Calu3 (cell line): ENCODE measurements at regions not wholly inside any gene's neighbourhood (a gene's known extent, or its start where the extent isn't known, plus 50 kb on each side); places are given as distances from the start of the nearest gene placed in this dataset.

Experiments used
- BruUV-seq: library from RNA; stranded (reverse); fragments of 400-500 nt; replicated peaks from 2 replicates; lab custom pipeline; 2021; lab: Mats Ljungman, UMichigan
- CTCF ChIA-PET: fragments of 300-600 bp; sonication (Branson Sonifier 250); formaldehyde crosslinking; loops from one replicate; lab custom pipeline; 2022; ENCODE audit warnings: antibody characterized with exemption; lab: Charles Lee
- DNase-seq: peaks from one replicate; pipeline ENCODE4 v3.0.0; 2022
- H3K27ac Mint-ChIP-seq: one replicate; pipeline ENCODE4 v1.8.0; 2022; ENCODE audit warnings: mixed read lengths; ENCODE audit not compliant: unreplicated experiment
- H3K27me3 Mint-ChIP-seq: one replicate; pipeline ENCODE4 v1.8.0; 2022; ENCODE audit warnings: mixed read lengths; ENCODE audit not compliant: unreplicated experiment
- H3K36me3 Mint-ChIP-seq: one replicate; pipeline ENCODE4 v1.8.0; 2022; ENCODE audit warnings: mild to moderate bottlenecking, moderate library complexity, mixed read lengths; ENCODE audit not compliant: insufficient read depth, unreplicated experiment
- H3K4me1 Mint-ChIP-seq: one replicate; pipeline ENCODE4 v1.8.0; 2022; ENCODE audit warnings: mild to moderate bottlenecking, low read depth, mixed read lengths; ENCODE audit not compliant: unreplicated experiment
- H3K4me3 Mint-ChIP-seq: one replicate; pipeline ENCODE4 v1.8.0; 2022; ENCODE audit warnings: mild to moderate bottlenecking, low read depth, moderate library complexity, mixed read lengths; ENCODE audit not compliant: unreplicated experiment
- H3K9me3 Mint-ChIP-seq: one replicate; pipeline ENCODE4 v1.8.0; 2022; ENCODE audit warnings: low read depth, mixed read lengths; ENCODE audit not compliant: unreplicated experiment
- CTCF ChIP-seq: fragments of 200-600 bp; IDR thresholded peaks from one replicate; pipeline ENCODE4 v1.8.0; 2022; ENCODE audit warnings: antibody characterized with exemption; ENCODE audit not compliant: unreplicated experiment
- intact Hi-C: fragments of 100-400 bp; cut with micrococcal nuclease; formaldehyde crosslinking; loops from one replicate; pipeline ENCODE4 v1.10.0; 2022; ENCODE audit not compliant: unreplicated experiment

GRCh38 chr6:48626421-48626820 lies 515.4 kb upstream of the PTCHD4 start:
- no peak for DNase-seq
- H3K9me3 Mint-ChIP-seq = no peaks in the 10 kb centered on the region
- CTCF ChIA-PET = no interaction called here
- no peak for TF ChIP-seq CTCF
- H3K4me3 Mint-ChIP-seq = no peak overlapping the region
- no peak overlapping the region for H3K27ac Mint-ChIP-seq
- H3K4me1 Mint-ChIP-seq = no peaks in the 10 kb centered on the region
- no peaks in the 10 kb centered on the region for H3K36me3 Mint-ChIP-seq
- no TSS peak for BruUV-seq
- H3K27me3 Mint-ChIP-seq = no peaks in the 10 kb centered on the region
- intact Hi-C loops = no loop called here

GRCh38 chr6:48624631-48625030 lies 513.6 kb upstream of the PTCHD4 start:
- no TSS peak for BruUV-seq
- DNase-seq = no peak
- Mint-ChIP-seq H3K4me3 (no peak overlapping the region), H3K4me1 (no peaks in the 10 kb centered on the region), H3K36me3 (no peaks in the 10 kb centered on the region), H3K27ac (no peak overlapping the region), H3K9me3 (no peaks in the 10 kb centered on the region), H3K27me3 (no peaks in the 10 kb centered on the region)
- CTCF ChIA-PET = no interaction called here
- intact Hi-C loops = no loop called here
- TF ChIP-seq CTCF = no peak

DNA sequence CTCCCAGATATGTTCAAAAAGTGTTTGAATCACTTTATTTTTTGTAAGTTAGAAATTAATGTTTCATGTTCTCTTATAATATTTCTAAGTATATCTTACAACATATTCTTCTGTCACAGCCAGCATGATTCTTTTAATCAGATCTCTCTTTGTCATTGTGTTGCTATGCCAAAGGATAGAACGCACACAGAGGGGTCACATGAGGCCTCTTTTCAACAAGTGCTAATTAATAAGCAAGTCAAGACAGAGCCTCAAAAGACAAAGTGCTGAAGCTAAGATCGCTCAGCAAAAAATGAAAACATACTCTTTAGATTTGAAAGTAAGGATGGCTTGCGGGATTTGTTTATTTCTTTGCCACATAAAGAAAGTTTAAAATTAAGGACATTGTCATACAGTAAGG lies 508.8 kb upstream of the PTCHD4 start:
- H3K27ac Mint-ChIP-seq = no peak overlapping the region
- no peaks in the 10 kb centered on the region for H3K27me3 Mint-ChIP-seq
- H3K36me3 Mint-ChIP-seq = no peaks in the 10 kb centered on the region
- intact Hi-C loops = no loop called here
- H3K9me3 Mint-ChIP-seq = peaks cover 2% of the 10 kb centered on the region
- H3K4me3 Mint-ChIP-seq = no peak overlapping the region
- CTCF ChIA-PET = interaction anchor here (1.5 kb wide), 1 partner anchor 9 kb away, joined by 3 read pairs; no protein-coding TSS in a partner anchor
- no peak for TF ChIP-seq CTCF
- H3K4me1 Mint-ChIP-seq = no peaks in the 10 kb centered on the region
- no peak for DNase-seq
- no TSS peak for BruUV-seq

GRCh38 chr6:48615041-48615440 lies 504.0 kb upstream of the PTCHD4 start:
- intact Hi-C loops = no loop called here
- no peak overlapping the region for H3K4me3 Mint-ChIP-seq
- H3K9me3 Mint-ChIP-seq = peaks cover 5% of the 10 kb centered on the region
- H3K27ac Mint-ChIP-seq = no peak overlapping the region
- no peak for TF ChIP-seq CTCF
- H3K36me3 Mint-ChIP-seq = no peaks in the 10 kb centered on the region
- DNase-seq = no peak
- no peaks in the 10 kb centered on the region for H3K27me3 Mint-ChIP-seq
- H3K4me1 Mint-ChIP-seq = no peaks in the 10 kb centered on the region
- no TSS peak for BruUV-seq
- CTCF ChIA-PET = no interaction called here
